OCI-LY1 (cell line): ENCODE measurements at regions not wholly inside any gene's neighbourhood (a gene's known extent, or its start where the extent isn't known, plus 50 kb on each side); places are given as distances from the start of the nearest gene placed in this dataset.

ENCODE experiments used
- H2AFZ ChIP-seq: fragments of 200-600 bp; sonication (generic), shearing (Covaris generic); 2 replicates; pipeline ENCODE4 v1.6.0; 2014; ENCODE audit warnings: antibody characterized with exemption, mild to moderate bottlenecking, low read length
- H3F3A ChIP-seq: fragments of 200-600 bp; sonication (generic), shearing (Covaris generic); 2 replicates; pipeline ENCODE4 v1.6.0; 2014; ENCODE audit warnings: mild to moderate bottlenecking, antibody characterized with exemption, low read length, moderate library complexity; ENCODE audit not compliant: insufficient read depth
- H3K27ac ChIP-seq: fragments of 200-600 bp; sonication (generic); 2 replicates; pipeline ENCODE4 v1.5.1; 2014; ENCODE audit warnings: low read length, mixed run types, mild to moderate bottlenecking, low read depth; ENCODE audit not compliant: poor library complexity, severe bottlenecking
- H3K27me3 ChIP-seq: fragments of 200-600 bp; sonication (generic); 2 replicates; pipeline ENCODE4 v1.6.0; 2014; ENCODE audit warnings: antibody characterized with exemption, mild to moderate bottlenecking, low read length, moderate library complexity; ENCODE audit not compliant: insufficient read depth
- H3K36me3 ChIP-seq: fragments of 200-600 bp; sonication (generic); 2 replicates; pipeline ENCODE4 v1.6.1; 2014; ENCODE audit warnings: mild to moderate bottlenecking, antibody characterized with exemption, low read length, moderate library complexity, mixed read lengths; ENCODE audit not compliant: insufficient read depth
- H3K4me1 ChIP-seq: fragments of 200-600 bp; sonication (generic); 2 replicates; pipeline ENCODE4 v1.5.1; 2014; ENCODE audit warnings: mild to moderate bottlenecking, low read length, moderate library complexity; ENCODE audit not compliant: insufficient read depth, severe bottlenecking
- H3K4me2 ChIP-seq: fragments of 200-600 bp; sonication (generic), shearing (Covaris generic); 2 replicates; pipeline ENCODE4 v1.6.1; 2014; ENCODE audit warnings: low read length
- H3K4me3 ChIP-seq: fragments of 200-600 bp; sonication (generic); 2 replicates; pipeline ENCODE4 v1.5.1; 2014; ENCODE audit warnings: low read length, low read depth, mild to moderate bottlenecking, mixed read lengths; ENCODE audit not compliant: poor library complexity, severe bottlenecking
- H3K79me2 ChIP-seq: fragments of 200-600 bp; shearing (Covaris generic); 2 replicates; pipeline ENCODE4 v1.6.1; 2016; ENCODE audit warnings: mixed run types, low read length, mixed read lengths; ENCODE audit not compliant: insufficient read depth
- H3K9ac ChIP-seq: fragments of 200-600 bp; sonication (generic), shearing (Covaris generic); 2 replicates; pipeline ENCODE4 v1.6.1; 2014; ENCODE audit warnings: mild to moderate bottlenecking, low read length, mixed read lengths
- H3K9me2 ChIP-seq: fragments of 200-600 bp; sonication (generic), shearing (Covaris generic); 2 replicates; pipeline ENCODE4 v1.6.1; 2014; ENCODE audit warnings: low read depth, mild to moderate bottlenecking, low read length, mixed read lengths
- H3K9me3 ChIP-seq: fragments of 200-600 bp; shearing (Covaris generic); 2 replicates; pipeline ENCODE4 v1.6.1; 2014; ENCODE audit warnings: low read length, mixed read lengths
- H4K20me1 ChIP-seq: fragments of 200-600 bp; sonication (generic), shearing (Covaris generic); 2 replicates; pipeline ENCODE4 v1.6.0; 2016; ENCODE audit warnings: mild to moderate bottlenecking, low read length; ENCODE audit not compliant: insufficient read depth
- CTCF ChIP-seq: fragments of 200-600 bp; sonication (generic), shearing (Covaris generic); IDR thresholded peaks from 2 replicates; pipeline ENCODE4 v1.5.1; 2017; ENCODE audit warnings: mild to moderate bottlenecking, antibody characterized with exemption, low read length, moderate library complexity, mixed read lengths
- EZH2 ChIP-seq: fragments of 200-600 bp; sonication (generic), shearing (Covaris generic); IDR thresholded peaks from 2 replicates; pipeline ENCODE4 v1.8.0; 2017; ENCODE audit warnings: borderline replicate concordance, mixed run types, mild to moderate bottlenecking, antibody characterized with exemption, low read length, moderate library complexity, mixed read lengths

- no peaks in the 10 kb centered on the region for H3K9me2 ChIP-seq
- TF ChIP-seq EZH2 = no peak
- TF ChIP-seq CTCF = no peak
- 0 out of 2 replicates have a peak, but pooled peaks cover 4% of the 10 kb centered on the region for H3K27me3 ChIP-seq
- H4K20me1 ChIP-seq = no peaks in the 10 kb centered on the region
- no peak overlapping the region for H2AFZ ChIP-seq
- no peaks in the 10 kb centered on the region for H3K9me3 ChIP-seq
- H3K4me1 ChIP-seq = no peaks in the 10 kb centered on the region
- no peaks in the 10 kb centered on the region for H3F3A ChIP-seq
- no peak overlapping the region for H3K27ac ChIP-seq
- H3K79me2 ChIP-seq = no peaks in the 10 kb centered on the region
- H3K4me3 ChIP-seq = no peak overlapping the region
- H3K36me3 ChIP-seq = no peaks in the 10 kb centered on the region
- no peak overlapping the region for H3K9ac ChIP-seq
- no peak overlapping the region for H3K4me2 ChIP-seq
Measured at GRCh38 chr5:174329738-174330137, 284.2 kb downstream of the NSG2 start.

- H3K27me3 ChIP-seq = 0 out of 2 replicates have a peak, but pooled peaks cover 11% of the 10 kb centered on the region
- H3K79me2 ChIP-seq = no peaks in the 10 kb centered on the region
- no peak overlapping the region for H3K4me2 ChIP-seq
- no peaks in the 10 kb centered on the region for H3K36me3 ChIP-seq
- no peak overlapping the region for H3K27ac ChIP-seq
- H3F3A ChIP-seq = no peaks in the 10 kb centered on the region
- no peaks in the 10 kb centered on the region for H3K9me2 ChIP-seq
- no peak overlapping the region for H3K9ac ChIP-seq
- no peak overlapping the region for H2AFZ ChIP-seq
- no peak overlapping the region for H3K4me3 ChIP-seq
- no peaks in the 10 kb centered on the region for H3K4me1 ChIP-seq
- H3K9me3 ChIP-seq = no peaks in the 10 kb centered on the region
- H4K20me1 ChIP-seq = no peaks in the 10 kb centered on the region
- TF ChIP-seq CTCF = no peak
- TF ChIP-seq EZH2 = no peak
Measured at GRCh38 chr5:174335682-174336364, 290.3 kb downstream of the NSG2 start.

- Histone ChIP-seq H4K20me1 (no peaks in the 10 kb centered on the region), H3K4me2 (no peak overlapping the region), H3F3A (no peaks in the 10 kb centered on the region), H2AFZ (no peak overlapping the region), H3K9me3 (no peaks in the 10 kb centered on the region), H3K9me2 (no peaks in the 10 kb centered on the region), H3K79me2 (no peaks in the 10 kb centered on the region), H3K27ac (no peak overlapping the region), H3K27me3 (0 out of 2 replicates have a peak, but pooled peaks cover 11% of the 10 kb centered on the region), H3K9ac (no peak overlapping the region), H3K36me3 (no peaks in the 10 kb centered on the region), H3K4me1 (no peaks in the 10 kb centered on the region), H3K4me3 (no peak overlapping the region)
- TF ChIP-seq CTCF (no peak), EZH2 (no peak)
Measured at GRCh38 chr5:174336479-174336878, 291.0 kb downstream of the NSG2 start.
